GM18505 (cell line): ENCODE measurements at regions not wholly inside any gene's neighbourhood (a gene's known extent, or its start where the extent isn't known, plus 50 kb on each side); places are given as distances from the start of the nearest gene placed in this dataset.
"Not testable (repeated sequence)": the region's sequence is repeated elsewhere in the genome, so short reads cannot be mapped to it uniquely, and the experiment has no call there.

Experiments
- ATAC-seq: cut with Tn5 transposase; IDR thresholded peaks from one replicate; pipeline ENCODE4 v1.9.1; 2021; ENCODE audit not compliant: unreplicated experiment
- POLR2A ChIP-seq: IDR thresholded peaks from 4 replicates; pipeline ENCODE4 v1.6.1; 2011; ENCODE audit warnings: borderline replicate concordance; ENCODE audit not compliant: insufficient read depth, insufficient read length; ENCODE audit errors: extremely low read depth

DNA sequence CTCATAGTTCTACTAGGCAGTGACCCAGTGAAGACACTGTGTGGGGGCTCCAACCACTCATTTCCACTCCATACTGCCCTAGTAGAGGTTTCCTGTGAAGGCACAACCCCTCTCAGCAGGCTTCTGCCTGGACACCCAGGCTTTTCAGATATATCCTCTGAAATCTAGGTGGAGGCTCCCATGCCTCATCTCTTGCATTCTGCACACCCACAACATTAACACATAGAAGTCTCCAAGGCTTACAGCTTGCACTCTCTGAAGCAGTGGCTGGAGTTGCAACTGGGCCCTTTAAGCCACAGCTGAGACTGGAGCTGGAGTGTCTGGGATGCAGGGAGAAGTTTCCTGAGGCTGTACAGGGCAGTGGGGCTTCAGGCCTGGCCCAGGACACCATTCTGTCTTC, 347.7 kb upstream of the SPRY2 start:
- no peak for TF ChIP-seq POLR2A
- ATAC-seq = no peak

- TF ChIP-seq POLR2A = no peak
- no peak for ATAC-seq
Measured at GRCh38 chr13:80685942-80686341, 345.0 kb upstream of the SPRY2 start.

- ATAC-seq = no peak
- TF ChIP-seq POLR2A = no peak
Measured at GRCh38 chr13:80684217-80684991, 343.5 kb upstream of the SPRY2 start.

DNA sequence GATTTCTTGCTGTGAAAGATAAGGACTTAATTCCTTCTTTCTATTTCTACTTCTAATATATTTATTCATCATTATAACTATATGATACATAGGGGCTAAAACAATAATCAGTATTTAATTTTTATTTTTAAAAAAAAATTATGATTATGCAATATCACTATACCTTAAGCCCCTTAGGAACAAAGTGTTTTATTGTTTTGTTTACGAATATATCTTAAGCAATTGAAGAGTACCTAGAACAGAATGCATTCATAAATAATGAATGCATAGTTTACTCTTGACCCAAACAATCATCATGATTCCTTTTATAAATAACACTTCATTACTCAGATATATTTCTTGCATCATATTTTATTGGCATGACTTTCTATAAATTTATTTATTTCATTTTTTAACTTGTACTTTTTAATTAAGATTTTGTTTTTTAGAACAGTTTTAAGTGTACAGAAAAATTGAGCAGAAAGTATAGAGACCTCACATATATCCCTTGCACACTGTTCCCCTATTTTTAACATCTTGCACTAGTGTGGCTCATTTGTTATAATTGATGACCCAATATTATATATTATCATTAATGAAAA, 339.9 kb upstream of the SPRY2 start:
- TF ChIP-seq POLR2A = no peak
- ATAC-seq = no peak

- no peak for ATAC-seq
- no peak for TF ChIP-seq POLR2A
Measured at GRCh38 chr13:80679423-80679822, 338.5 kb upstream of the SPRY2 start.

- no peak for ATAC-seq
- no peak for TF ChIP-seq POLR2A
Measured at GRCh38 chr13:80677227-80677626, 336.3 kb upstream of the SPRY2 start.

DNA sequence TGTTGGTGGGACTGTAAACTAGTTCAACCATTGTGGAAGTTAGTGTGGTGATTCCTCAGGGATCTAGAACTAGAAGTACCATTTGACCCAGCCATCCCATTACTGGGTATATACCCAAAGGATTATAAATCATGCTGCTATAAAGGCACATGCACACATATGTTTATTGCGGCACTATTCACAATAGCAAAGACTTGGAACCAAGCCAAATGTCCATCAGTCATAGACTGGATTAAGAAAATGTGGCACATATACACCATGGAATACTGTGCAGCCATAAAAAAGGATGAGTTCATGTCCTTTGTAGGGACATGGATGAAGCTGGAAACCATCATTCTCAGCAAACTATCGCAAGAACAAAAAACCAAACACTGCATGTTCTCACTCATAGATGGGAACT, 334.5 kb upstream of the SPRY2 start:
- not testable (repeated sequence) for ATAC-seq

GRCh38 chr13:80671773-80672172, 330.8 kb upstream of the SPRY2 start:
- no peak for ATAC-seq

DNA sequence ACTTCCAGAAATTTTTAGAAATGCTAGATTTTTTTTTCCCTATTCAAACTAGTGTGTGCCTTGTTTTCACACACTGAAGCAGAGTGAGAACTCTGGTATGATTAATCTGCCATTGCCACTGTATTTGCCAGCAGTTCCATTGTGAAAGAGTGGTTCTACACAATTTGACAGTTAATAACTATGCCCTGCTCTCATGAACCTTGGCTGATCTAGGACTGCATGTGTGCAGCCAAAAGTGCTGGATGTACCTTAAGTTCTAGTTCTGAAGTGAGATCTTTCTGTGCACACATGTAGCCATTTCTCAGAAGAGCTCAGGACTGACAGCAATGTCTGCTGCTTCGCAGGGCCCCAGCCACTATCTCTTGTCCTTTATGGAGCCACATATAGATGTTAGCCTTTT, 328.2 kb upstream of the SPRY2 start:
- no peak for ATAC-seq
- no peak for TF ChIP-seq POLR2A

More at GRCh38 chr13:80671773-80672172, 330.8 kb upstream of the SPRY2 start:
- no peak for TF ChIP-seq POLR2A

DNA sequence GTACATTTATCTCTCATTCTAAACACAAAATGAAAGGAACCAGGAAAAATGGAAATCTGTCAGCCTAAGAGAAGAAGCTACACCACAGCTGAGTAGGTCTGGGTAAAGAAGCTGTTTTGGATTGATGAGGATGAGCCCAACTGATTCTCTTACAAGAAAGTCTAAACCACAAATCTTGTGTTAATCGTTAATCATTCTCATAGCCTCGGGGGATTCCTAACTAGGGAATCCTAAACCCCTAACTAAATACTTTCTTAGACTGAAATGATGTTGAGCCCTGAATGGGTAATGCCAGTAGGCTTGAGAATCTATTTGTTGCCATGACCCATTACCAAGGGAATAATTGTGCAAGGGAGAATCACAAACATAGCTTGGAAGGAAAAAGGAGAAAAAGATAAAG, 327.5 kb upstream of the SPRY2 start:
- ATAC-seq = no peak
- no peak for TF ChIP-seq POLR2A

GRCh38 chr13:80666782-80667552, 326.0 kb upstream of the SPRY2 start:
- no peak for TF ChIP-seq POLR2A
- no peak for ATAC-seq

- TF ChIP-seq POLR2A = no peak
- no peak for ATAC-seq
Measured at GRCh38 chr13:80665792-80666333, 324.9 kb upstream of the SPRY2 start.

GRCh38 chr13:80664950-80665349, 324.0 kb upstream of the SPRY2 start:
- ATAC-seq = no peak
- TF ChIP-seq POLR2A = no peak

DNA sequence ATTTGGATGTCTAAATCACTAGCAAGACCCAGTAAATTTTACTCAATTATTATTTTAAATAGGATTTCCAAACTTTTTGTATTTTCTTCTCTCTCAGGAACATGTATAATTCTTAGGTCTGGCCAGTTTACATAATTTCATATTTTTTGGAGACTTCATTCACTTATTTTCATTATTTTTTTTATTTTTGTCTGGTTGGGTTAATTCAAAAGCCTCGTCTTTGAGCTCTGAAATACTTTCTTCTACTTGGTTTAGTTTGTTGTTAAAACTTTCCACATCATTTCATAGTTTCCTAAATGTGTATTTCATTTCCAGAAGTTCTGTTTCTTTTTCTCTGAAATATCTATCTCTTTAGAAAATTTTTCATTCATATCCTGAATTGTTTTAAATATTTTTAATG, 322.9 kb upstream of the SPRY2 start:
- ATAC-seq = no peak
- TF ChIP-seq POLR2A = no peak

DNA sequence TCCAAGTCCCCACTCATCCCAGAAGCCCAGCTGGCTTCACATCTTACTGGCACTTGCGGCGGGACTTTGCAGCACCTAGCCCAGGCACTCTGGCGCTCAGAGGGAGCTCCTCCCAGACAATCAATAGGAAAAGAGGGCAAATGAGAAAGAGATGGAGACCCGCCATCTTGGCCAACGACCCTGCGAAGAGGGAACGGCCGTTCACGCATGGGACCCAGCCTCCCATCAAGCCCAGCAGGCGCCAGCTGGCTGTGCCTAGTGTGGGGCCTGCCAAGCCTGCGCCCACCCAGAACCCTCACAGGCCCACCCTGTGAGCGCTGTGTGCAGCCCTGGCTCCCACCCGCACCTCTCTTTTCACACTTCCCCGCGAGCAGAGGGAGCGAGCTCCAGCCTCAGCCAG, 317.8 kb upstream of the SPRY2 start:
- TF ChIP-seq POLR2A = no peak

GRCh38 chr13:80656512-80656904, 315.6 kb upstream of the SPRY2 start:
- no peak for TF ChIP-seq POLR2A
- ATAC-seq = no peak

More for the DNA sequence above, 317.8 kb upstream of the SPRY2 start:
- no peak for ATAC-seq
